ENCODE measurements at regions not wholly inside any gene's neighbourhood (a gene's known extent, or its start where the extent isn't known, plus 50 kb on each side); places are given as distances from the start of the nearest gene placed in this dataset.

DNA sequence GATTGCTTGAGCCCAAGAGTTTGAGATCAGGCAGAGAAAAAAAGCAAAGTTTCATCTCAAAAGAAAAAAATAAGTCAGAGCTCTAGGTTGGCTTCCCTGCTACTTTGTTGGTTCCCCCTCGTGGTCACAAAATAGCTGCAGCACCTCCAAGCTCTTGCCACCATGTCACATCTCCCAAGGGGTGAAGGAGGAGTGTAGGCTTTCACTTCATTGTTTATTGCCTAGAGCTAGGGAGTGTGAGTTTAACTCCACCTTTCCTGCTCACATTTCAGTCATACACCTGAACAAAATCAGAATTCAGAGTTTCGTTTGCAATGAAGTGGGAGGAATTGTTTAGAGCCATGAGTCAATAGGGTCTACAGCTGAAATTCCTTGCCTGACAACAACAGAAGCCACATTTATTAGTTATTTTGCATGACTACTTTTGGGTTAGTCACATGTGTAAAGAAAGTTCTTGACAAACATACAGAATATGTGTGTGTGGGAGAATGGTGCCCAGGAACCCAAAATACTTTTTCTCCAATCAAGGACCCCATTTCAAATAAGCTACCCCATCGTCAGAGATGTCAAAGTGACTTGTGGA lies 56.2 kb upstream of the UFL1 start:
- DNase-seq: no peak

DNA sequence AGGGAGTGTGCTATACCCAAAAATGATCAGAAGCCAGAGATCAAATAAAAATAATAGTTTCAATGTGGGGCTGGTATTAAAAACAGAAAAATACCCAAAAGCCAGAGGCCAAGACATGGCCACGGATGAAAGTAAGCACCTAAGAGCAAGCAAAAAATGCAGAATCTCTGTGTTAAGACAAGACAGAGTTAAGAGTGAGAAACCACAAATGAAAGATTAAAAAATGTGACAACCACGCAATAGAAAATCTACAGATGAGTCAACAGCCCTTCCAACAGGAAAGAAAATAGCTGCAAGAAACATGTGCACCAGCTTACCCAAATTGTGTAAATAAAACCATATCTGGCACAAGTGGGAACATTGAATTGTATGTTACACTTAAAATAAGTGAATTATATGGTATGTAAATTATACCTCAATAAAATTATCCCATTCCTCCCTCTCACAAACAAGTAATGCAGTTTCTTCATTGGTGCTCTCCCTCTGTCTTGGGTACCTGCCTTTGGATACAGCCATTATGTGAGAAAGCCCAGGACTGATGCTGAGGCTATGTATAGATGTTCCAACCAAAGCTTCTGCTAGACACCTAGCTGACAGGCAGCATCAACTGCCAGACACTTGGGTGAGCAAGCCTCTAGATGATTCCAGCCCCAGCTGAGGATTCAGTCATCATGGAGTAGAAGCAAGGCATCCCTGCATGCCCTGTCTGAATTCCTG lies 55.3 kb upstream of the UFL1 start:
- DNase-seq: no peak

DNA sequence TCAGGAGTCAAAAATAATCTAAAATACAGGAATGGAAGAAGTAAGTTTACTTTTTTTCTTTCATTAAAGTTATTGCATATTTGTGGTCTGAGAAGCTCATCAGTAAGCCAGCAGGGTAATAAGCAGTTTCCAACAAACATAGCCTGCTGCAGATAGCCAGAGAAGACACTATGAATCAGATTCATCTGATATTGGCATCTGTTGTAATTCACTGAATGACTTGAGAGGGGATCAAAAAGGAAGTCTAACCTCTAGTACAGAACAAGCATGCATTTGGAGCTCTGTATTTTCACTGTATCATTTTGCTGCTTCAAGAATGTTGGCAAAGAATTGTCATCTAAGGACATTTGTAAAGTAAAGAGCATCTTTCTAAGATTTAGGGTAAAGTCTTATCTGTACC lies 53.8 kb upstream of the UFL1 start:
- no peak for DNase-seq

DNA sequence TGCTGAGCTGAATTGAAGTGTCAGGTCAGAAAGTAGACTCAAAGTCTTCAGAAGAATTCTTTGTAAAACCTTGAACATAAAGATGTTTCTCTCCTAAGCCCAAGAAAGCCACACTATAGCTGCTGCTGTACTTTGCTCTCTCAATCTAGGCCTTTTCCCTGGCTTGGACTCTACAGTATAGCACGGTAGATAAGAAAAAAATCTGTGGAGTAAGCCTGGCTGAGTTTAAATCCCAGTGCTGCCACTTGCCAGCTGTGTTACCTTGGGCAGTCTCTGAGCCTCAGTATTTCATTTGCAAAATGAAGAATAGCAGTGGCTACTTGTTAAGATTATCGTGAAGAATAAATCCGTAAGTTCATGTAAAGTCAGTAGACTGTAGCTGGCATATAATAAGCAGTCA lies 53.3 kb upstream of the UFL1 start:
- DNase-seq: no peak

DNA sequence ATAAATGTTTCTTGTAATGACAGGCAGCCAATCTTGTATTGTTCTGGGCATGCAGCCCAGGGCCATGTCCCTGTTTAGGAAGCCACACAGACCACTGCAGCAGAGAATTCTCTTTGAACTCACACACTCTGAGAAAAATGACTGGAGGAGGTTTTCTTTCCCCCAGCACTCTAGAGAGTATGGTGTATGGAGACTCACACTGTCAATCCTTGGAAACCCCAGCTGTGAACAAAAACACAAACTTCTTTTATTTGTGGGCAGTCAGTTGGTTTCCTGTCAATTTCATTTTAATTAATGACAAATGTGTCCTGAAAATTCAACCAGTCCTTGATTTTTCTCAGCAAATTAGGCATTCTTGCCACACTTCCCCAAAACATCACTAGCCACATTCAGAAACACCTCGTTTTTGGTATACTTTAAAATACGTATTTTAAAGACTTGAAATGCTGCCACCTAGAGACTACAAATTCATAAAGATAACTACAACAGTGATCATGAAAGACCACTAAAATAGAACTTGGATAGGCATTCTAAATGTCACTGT lies 52.9 kb upstream of the UFL1 start:
- DNase-seq: no peak

DNA sequence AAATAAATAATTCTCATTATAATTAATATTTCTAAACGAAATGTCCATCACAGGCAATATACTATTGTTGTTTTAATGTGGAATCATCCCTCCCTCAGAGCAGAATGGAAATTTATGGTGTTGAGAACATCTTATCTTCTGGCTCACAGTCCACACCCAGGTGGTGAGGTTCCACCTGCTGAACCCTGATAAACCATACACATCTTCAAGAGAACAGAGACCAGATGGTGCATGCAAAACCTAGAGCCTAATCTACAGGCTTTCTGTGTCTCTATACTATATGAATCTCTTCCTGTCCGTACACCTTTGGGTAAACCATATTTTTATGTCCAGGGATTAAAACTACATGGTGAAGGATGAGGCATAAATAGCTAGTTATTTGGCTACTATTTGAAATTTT lies 52.3 kb upstream of the UFL1 start:
- DNase-seq: no peak

DNA sequence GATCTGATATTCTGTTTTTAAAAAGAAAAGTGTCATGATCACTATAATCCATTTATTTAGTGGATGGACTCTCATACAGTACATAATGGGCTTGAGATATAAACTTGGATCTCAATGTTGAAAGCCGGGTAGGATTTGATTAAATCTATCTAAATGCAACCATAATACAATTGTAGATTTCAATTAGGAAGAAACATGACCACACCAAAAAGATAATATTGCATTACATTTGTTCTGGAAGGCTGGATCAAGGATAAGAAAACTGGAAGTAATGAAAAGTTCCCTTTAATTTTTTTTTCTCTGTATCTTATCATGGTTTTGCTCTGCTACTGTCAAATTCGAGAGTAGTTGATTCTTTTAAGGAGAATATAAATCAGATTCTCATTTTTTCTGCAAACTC lies 51.3 kb upstream of the UFL1 start:
- no peak for DNase-seq

All from NCI-H146 (cell line).